ENCODE measurements at regions not wholly inside any gene's neighbourhood (a gene's known extent, or its start where the extent isn't known, plus 50 kb on each side); places are given as distances from the start of the nearest gene placed in this dataset.

GRCh38 chr14:80087411-80087810, 123.9 kb downstream of the DIO2 start:
- TF ChIP-seq, protein P1, sequence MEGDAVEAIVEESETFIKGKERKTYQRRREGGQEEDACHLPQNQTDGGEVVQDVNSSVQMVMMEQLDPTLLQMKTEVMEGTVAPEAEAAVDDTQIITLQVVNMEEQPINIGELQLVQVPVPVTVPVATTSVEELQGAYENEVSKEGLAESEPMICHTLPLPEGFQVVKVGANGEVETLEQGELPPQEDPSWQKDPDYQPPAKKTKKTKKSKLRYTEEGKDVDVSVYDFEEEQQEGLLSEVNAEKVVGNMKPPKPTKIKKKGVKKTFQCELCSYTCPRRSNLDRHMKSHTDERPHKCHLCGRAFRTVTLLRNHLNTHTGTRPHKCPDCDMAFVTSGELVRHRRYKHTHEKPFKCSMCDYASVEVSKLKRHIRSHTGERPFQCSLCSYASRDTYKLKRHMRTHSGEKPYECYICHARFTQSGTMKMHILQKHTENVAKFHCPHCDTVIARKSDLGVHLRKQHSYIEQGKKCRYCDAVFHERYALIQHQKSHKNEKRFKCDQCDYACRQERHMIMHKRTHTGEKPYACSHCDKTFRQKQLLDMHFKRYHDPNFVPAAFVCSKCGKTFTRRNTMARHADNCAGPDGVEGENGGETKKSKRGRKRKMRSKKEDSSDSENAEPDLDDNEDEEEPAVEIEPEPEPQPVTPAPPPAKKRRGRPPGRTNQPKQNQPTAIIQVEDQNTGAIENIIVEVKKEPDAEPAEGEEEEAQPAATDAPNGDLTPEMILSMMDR (IDR thresholded peaks at IDR 0.05): no peak
- TF ChIP-seq POLR2A (IDR thresholded peaks at IDR 0.05): no peak

Measured in testis (tissue), 2 donors.